ENCODE measurements at regions not wholly inside any gene's neighbourhood (a gene's known extent, or its start where the extent isn't known, plus 50 kb on each side); places are given as distances from the start of the nearest gene placed in this dataset.

GRCh38 chr11:45597097-45597496 lies 68.3 kb downstream of the CHST1 start:
- FAIRE-seq (no peak), DNase-seq (ENCODE audit: low spot score in 2 of 2) (no peak)

GRCh38 chr11:45596571-45596970 lies 68.9 kb downstream of the CHST1 start:
- DNase-seq (ENCODE audit: low spot score in 2 of 2) (no peak), FAIRE-seq (no peak)

GRCh38 chr11:45593992-45594391 lies 71.4 kb downstream of the CHST1 start:
- FAIRE-seq (no peak), DNase-seq (ENCODE audit: low spot score in 2 of 2) (no peak)

GRCh38 chr11:45592636-45593035 lies 72.8 kb downstream of the CHST1 start:
- DNase-seq (ENCODE audit: low spot score in 2 of 2) (no peak), FAIRE-seq (no peak)

- FAIRE-seq: no peak
These were observed 74.7 kb downstream of the CHST1 start for GRCh38 chr11:45590743-45591142.

GRCh38 chr11:45585205-45585604 lies 80.2 kb downstream of the CHST1 start:
- DNase-seq (ENCODE audit: low spot score in 2 of 2) (no peak), FAIRE-seq (no peak)

More at GRCh38 chr11:45590743-45591142, 74.7 kb downstream of the CHST1 start:
- peak; percentile 12 to 41 for DNase-seq (ENCODE audit: low spot score in 2 of 2)

- DNase-seq (ENCODE audit: low spot score in 2 of 2): no peak
- no peak for FAIRE-seq
These were observed 81.3 kb downstream of the CHST1 start for GRCh38 chr11:45583981-45584566.

- FAIRE-seq (no peak), DNase-seq (ENCODE audit: low spot score in 2 of 2) (no peak)
These were observed 85.0 kb downstream of the CHST1 start for GRCh38 chr11:45580399-45580798.

- FAIRE-seq (no peak), DNase-seq (ENCODE audit: low spot score in 2 of 2) (no peak)
These were observed 87.1 kb downstream of the CHST1 start for GRCh38 chr11:45578316-45578715.

- DNase-seq (ENCODE audit: low spot score in 2 of 2): no peak
- FAIRE-seq: no peak
These were observed 87.7 kb downstream of the CHST1 start for GRCh38 chr11:45577752-45578151.

GRCh38 chr11:45576461-45577215 lies 88.8 kb downstream of the CHST1 start:
- DNase-seq (ENCODE audit: low spot score in 2 of 2): no peak
- no peak for FAIRE-seq

- DNase-seq (ENCODE audit: low spot score in 2 of 2) (no peak), FAIRE-seq (no peak)
These were observed 91.7 kb downstream of the CHST1 start for GRCh38 chr11:45573728-45574127.

GRCh38 chr11:45572354-45573123 lies 92.9 kb downstream of the CHST1 start:
- FAIRE-seq (no peak), DNase-seq (ENCODE audit: low spot score in 2 of 2) (no peak)

- DNase-seq (ENCODE audit: low spot score in 2 of 2) (no peak), FAIRE-seq (no peak)
These were observed 95.6 kb downstream of the CHST1 start for GRCh38 chr11:45569776-45570175.

- FAIRE-seq (no peak), DNase-seq (ENCODE audit: low spot score in 2 of 2) (no peak)
These were observed 97.4 kb downstream of the CHST1 start for GRCh38 chr11:45568049-45568448.

GRCh38 chr11:45565446-45565988 lies 99.9 kb downstream of the CHST1 start:
- DNase-seq (ENCODE audit: low spot score in 2 of 2) (no peak), FAIRE-seq (no peak)

- FAIRE-seq: no peak
- no peak for DNase-seq (ENCODE audit: low spot score in 2 of 2)
These were observed 101.6 kb downstream of the CHST1 start for GRCh38 chr11:45563810-45564209.

- no peak for DNase-seq (ENCODE audit: low spot score in 2 of 2)
- FAIRE-seq: no peak
These were observed 102.3 kb downstream of the CHST1 start for GRCh38 chr11:45563171-45563570.

GRCh38 chr11:45560913-45561281 lies 104.5 kb downstream of the CHST1 start:
- DNase-seq (ENCODE audit: low spot score in 2 of 2) (no peak), FAIRE-seq (no peak)

GRCh38 chr11:45560155-45560912 lies 105.1 kb downstream of the CHST1 start:
- no peak for DNase-seq (ENCODE audit: low spot score in 2 of 2)
- no peak for FAIRE-seq
